Keratinocyte (primary cell): ENCODE measurements at regions not wholly inside any gene's neighbourhood (a gene's known extent, or its start where the extent isn't known, plus 50 kb on each side); places are given as distances from the start of the nearest gene placed in this dataset.

ENCODE experiments used
- CTCF ChIP-seq, 3 experiments: IDR thresholded peaks in 1 of 3; conservative IDR thresholded peaks in 1 of 3; optimal IDR thresholded peaks in 1 of 3; 2 replicates in 2 of 3; 3 replicates in 1 of 3; pipeline versions ENCODE3 to v1.5.1; 2011; ENCODE audit warnings: low read length in 3 of 3, mild to moderate bottlenecking in 3 of 3, moderate library complexity in 2 of 3, control low read depth in 1 of 3, inconsistent platforms in 1 of 3; ENCODE audit not compliant: insufficient read depth in 2 of 3; ENCODE audit errors: extremely low read depth in 1 of 3
- EZH2 ChIP-seq: IDR thresholded peaks from one replicate; pipeline ENCODE4 v1.6.1; 2012; ENCODE audit warnings: inconsistent platforms, mild to moderate bottlenecking, low read length, moderate library complexity

GRCh38 chr2:104051766-104052165, 802.1 kb upstream of the POU3F3 start:
- no peak for TF ChIP-seq CTCF (optimal IDR thresholded peaks at IDR 0.05 in 1 of 3, IDR thresholded peaks at IDR 0.05 in 1 of 3, conservative IDR thresholded peaks at IDR 0.05 in 1 of 3; ENCODE audit: extremely low read depth in 1 of 3, insufficient read depth in 2 of 3, low read length in 3 of 3)
- TF ChIP-seq EZH2, result no peak
